Peyer's patch (tissue), 4 donors: ENCODE measurements at regions not wholly inside any gene's neighbourhood (a gene's known extent, or its start where the extent isn't known, plus 50 kb on each side); places are given as distances from the start of the nearest gene placed in this dataset.
"Not testable (repeated sequence)": the region's sequence is repeated elsewhere in the genome, so short reads cannot be mapped to it uniquely, and the experiment has no call there.

Source experiments
- DNase-seq, 3 donors: peaks; one replicate each; pipeline ENCODE4 v3.0.0-alpha.2; 2017 to 2019
- H3K27ac ChIP-seq, 4 donors: fragments of 200-600 bp; sonication (generic); one replicate each; pipeline ENCODE4 v1.5.1; 2016 to 2019
- H3K27me3 ChIP-seq, 2 donors: fragments of 200-600 bp; sonication (generic); one replicate each; pipeline ENCODE4 v1.5.1; 2019
- H3K36me3 ChIP-seq, 3 donors: fragments of 200-600 bp; sonication (generic); one replicate each; pipeline ENCODE4 v1.5.1; 2016 to 2019
- H3K4me1 ChIP-seq, 4 donors: fragments of 200-600 bp; sonication (generic); one replicate each; pipeline ENCODE4 v1.5.1; 2016 to 2019
- H3K4me3 ChIP-seq, 4 donors: fragments of 200-600 bp; sonication (generic); 1 replicate in 3 of 4; 2 replicates in 1 of 4; pipeline ENCODE4 v1.5.1; 2016 to 2019; ENCODE audit warnings: mild to moderate bottlenecking in 1 of 4
- H3K9me3 ChIP-seq, 4 donors: fragments of 200-600 bp; sonication (generic); one replicate each; pipeline ENCODE4 v1.5.1; 2016 to 2019; ENCODE audit warnings: mild to moderate bottlenecking in 1 of 4

DNA sequence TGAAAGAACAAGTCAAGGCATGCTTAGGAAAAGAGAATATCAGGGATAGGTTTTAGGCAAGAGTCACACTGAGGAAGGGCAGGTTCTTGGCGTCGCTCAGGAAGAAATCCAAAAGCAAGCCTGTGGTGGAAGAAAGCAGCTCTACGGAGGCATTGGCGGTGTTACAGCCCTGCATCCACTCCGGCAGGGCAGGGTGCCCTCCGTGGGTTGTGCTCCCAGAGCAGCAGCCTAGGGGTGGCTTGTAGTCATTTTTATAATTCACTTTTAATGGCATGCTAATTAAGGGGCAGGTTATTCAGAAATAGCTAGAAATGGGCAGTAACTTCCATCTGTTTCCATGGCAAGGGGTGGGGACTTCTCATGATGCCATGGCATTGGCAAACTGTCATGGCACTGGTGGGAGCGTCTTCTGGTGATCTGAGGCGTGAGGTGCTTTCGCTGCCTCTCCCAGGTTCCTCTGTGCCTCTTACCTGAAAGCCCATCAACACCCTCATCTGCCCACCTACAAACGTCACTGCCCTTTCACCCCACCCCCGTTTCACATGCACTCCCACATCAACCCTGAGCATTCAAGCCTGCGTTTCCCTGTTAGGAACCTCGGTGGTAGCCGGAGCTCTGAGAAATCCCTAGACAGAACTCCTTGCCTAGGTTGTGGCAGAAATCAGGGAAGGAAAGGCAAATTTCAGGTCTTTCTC lies 1763.8 kb upstream of the TPTE start:
- not testable (repeated sequence) for H3K36me3 ChIP-seq, H3K4me3 ChIP-seq, H3K27ac ChIP-seq, H3K27me3 ChIP-seq, H3K4me1 ChIP-seq, DNase-seq
- H3K9me3 ChIP-seq: peaks cover 0 to 31% (median 0%) of the 10 kb centered on the region in 4 donors

DNA sequence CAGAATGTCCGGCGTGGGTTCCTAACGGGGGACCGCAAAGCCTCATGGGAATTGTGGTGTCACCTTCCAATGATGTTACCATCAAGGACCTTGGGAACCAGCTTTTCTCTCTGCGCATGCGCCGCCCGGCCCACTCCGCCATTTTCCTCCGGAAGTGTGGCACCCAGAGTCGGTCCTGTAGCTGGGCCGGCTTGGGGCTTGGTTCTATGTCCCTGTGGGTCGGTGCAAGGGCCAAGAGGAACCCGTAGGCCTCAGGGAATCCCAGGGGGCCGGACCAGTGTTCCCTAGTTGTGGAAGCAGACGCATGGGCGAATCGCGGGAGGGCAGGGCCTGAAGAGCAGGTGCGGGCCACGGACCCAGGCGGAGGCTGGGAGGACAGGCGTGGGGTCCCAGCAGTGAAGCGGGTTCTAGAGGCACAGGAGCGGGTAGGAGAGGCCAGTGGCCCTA lies 1762.4 kb upstream of the TPTE start:
- DNase-seq: peak in 1 of 3 donors; percentile 52
- H3K9me3 ChIP-seq: peaks cover 0 to 31% (median 1%) of the 10 kb centered on the region in 4 donors
- H3K36me3 ChIP-seq, H3K27ac ChIP-seq, H3K4me3 ChIP-seq, H3K27me3 ChIP-seq, H3K4me1 ChIP-seq: not testable (repeated sequence)

DNA sequence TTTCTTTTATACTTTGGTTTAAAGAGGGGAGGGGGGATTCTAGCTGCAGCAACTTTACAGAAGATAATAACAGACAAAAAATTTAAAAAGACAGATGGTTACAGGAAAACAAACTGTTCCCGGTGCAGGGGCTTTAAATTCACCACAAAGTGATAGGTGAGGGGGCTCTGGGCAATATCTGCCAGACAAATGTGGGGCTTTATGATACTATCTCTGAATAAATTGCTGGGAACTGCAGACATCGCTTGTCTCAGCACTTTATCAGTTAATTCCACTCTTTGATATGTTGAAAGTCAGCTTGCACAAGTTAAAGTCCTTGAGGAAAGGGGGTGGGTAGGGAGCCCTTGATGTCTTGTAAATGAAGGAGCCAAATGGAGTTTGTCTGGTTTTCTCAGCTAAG lies 1759.1 kb upstream of the TPTE start:
- peaks cover 0 to 34% (median 1%) of the 10 kb centered on the region in 4 donors for H3K9me3 ChIP-seq
- not testable (repeated sequence) for H3K27me3 ChIP-seq, H3K36me3 ChIP-seq, DNase-seq, H3K27ac ChIP-seq, H3K4me1 ChIP-seq, H3K4me3 ChIP-seq

DNA sequence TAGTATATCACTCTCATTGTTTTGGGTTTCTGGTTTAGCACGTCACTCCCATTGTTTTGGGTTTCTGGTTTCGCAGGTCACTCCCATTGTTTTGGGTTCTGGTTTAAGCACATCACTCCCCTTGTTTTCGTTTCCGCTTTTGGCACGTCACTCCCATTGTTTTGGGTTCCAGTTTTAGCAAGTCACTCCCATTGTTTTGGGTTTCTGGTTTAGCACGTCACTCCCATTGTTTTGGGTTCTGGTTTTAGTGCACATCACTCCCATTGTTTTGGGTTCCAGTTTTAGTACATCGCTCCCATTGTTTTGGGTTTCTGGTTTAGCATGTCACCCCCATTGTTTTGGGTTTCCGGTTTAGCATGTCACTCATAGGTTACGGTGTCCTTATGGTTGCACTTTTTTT lies 1757.0 kb upstream of the TPTE start:
- not testable (repeated sequence) for H3K36me3 ChIP-seq, H3K4me1 ChIP-seq, H3K27ac ChIP-seq, H3K4me3 ChIP-seq, DNase-seq, H3K27me3 ChIP-seq
- peaks cover 0 to 17% (median 1%) of the 10 kb centered on the region in 4 donors for H3K9me3 ChIP-seq

DNA sequence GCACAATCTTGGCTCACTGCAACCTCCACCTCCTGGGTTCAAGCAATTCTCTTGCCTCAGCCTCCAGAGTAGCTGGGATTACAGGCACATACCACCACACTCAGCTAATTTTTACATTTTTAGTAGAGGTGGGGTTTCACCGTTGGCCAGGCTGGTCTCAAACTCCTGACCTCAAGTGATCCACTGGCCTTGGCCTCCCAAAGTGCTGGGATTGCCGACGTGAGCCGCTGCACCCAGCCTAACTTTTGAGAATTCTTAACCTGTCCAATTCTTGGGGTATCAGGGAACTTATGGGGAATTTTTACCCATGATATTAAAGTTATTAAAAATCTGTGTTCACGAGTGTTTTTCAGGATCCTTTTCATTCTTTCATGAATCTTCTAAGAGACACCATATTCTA lies 1755.2 kb upstream of the TPTE start:
- not testable (repeated sequence) for H3K27me3 ChIP-seq, DNase-seq, H3K4me3 ChIP-seq, H3K4me1 ChIP-seq, H3K27ac ChIP-seq, H3K36me3 ChIP-seq
- H3K9me3 ChIP-seq: peaks cover 0 to 15% (median 1%) of the 10 kb centered on the region in 4 donors

DNA sequence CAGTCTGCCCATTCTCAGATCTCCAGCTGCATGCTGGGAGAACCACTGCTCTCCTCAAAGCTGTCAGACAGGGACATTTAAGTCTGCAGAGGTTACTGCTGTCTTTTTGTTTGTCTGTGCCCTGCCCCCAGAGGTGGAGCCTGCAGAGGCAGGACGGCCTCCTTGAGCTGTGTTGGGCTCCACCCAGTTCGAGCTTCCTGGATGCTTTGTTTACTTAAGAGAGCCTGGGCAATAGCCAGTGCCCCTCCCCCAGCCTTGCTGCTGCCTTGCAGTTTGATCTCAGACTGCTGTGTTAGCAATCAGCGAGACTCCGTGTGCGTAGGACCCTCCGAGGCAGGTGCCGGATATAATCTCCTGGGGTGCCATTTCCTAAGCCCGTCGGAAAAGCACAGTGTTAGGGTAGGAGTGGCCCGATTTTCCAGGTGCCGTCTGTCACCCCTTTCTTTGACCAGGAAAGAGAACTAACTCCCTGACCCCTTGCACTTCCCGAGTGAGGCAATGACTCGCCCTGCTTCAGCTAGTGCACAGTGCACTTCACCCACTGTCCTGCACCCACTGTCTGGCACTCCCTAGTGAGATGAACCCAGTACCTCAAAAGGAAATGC lies 1748.4 kb upstream of the TPTE start:
- H3K4me3 ChIP-seq, H3K4me1 ChIP-seq, H3K27ac ChIP-seq, H3K36me3 ChIP-seq, DNase-seq, H3K27me3 ChIP-seq: not testable (repeated sequence)
- H3K9me3 ChIP-seq: peaks cover 0 to 15% (median 0%) of the 10 kb centered on the region in 4 donors

DNA sequence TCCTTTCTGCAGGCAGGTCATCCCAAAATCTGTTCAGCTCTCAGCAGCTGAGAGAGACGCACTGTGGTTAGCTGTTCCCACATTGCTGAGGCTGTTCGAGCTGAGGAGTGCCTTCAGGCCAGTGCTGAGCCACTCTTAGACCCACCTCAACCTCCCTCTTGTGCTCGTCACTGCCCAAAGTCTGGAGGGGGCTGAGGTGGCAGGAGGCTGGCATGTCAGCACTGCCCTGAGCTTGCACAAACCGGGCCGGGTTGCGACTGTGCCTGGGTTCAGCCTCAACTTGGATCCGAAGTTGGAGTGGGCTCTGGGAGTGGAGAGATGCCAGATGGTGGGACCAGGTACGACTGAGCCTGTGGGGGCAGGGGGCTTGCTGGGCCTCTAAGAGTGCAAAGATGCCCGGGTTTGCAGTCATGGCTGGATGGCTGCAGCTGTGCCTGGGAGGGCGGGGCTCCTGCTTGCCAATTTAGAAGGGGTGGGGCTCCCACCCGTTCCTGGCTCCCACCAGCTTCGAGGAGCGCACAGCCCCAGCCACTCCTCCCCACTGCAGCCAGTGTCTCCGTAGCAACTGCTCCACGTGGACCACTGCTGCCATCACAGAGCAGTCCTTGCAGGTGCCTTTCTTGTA lies 1745.7 kb upstream of the TPTE start:
- H3K9me3 ChIP-seq: peaks cover 0 to 20% (median 0%) of the 10 kb centered on the region in 4 donors
- not testable (repeated sequence) for H3K4me3 ChIP-seq

DNA sequence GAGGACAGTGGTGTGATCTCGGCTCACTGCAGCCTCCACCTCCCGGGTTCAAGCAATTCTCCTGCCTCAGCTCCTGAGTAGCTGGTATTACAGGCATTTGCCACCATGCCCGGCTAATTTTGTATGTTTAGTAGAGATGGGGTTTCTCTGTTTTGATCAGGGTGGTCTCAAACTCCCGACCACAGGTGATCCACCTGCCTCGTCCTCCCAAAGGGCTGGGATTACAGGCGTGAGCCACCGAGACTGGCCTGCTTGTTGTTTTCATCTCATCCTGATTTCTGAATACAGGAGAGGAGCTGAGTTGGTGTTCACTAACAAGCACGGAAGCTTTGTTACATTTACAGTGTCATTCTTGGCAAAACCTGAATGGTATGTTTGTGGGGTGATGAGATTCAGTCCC lies 1744.1 kb upstream of the TPTE start:
- peaks cover 0 to 20% (median 0%) of the 10 kb centered on the region in 4 donors for H3K9me3 ChIP-seq
- not testable (repeated sequence) for H3K4me3 ChIP-seq, H3K4me1 ChIP-seq, DNase-seq, H3K27me3 ChIP-seq, H3K27ac ChIP-seq, H3K36me3 ChIP-seq

More for the DNA sequence above, 1745.7 kb upstream of the TPTE start:
- H3K27me3 ChIP-seq, H3K27ac ChIP-seq, H3K4me1 ChIP-seq, H3K36me3 ChIP-seq, DNase-seq: not testable (repeated sequence)

DNA sequence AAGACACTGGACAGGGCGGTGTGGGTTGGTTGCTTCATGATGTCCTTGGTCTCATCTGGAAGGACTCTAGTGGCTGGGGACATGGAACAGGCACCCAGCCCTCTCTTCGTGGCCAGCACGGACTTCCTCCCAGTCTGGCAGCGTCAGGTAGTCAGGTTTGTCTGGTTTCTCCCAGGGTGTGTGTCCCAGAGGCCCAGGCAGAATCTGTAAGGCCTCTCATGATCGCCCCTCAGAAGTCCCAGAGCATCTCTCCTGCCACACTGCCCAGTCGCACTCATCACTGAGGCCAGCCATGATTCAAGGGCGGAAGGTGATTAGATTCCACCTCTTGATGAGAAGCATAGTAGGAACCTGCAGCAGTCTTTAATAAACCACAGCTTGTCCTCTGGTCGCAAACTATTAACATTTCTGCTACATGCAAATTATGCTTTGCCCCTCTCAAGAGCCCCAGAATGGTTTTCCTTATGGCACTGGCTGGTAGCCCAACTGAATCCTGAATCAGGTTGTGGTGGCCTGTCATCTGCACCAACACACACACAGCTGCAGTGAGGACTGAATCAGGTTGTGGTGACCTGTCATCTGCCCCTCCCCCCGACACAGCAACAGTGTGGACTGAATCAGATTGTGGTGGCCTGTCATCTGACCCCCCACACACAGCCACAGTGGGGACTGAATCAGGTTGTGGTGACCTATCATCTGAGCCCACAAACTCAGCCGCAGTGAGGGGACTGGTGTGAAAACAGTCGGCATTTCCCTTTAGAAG lies 1742.9 kb upstream of the TPTE start:
- H3K9me3 ChIP-seq: peaks cover 0 to 20% (median 0%) of the 10 kb centered on the region in 4 donors
- H3K4me3 ChIP-seq, DNase-seq, H3K36me3 ChIP-seq, H3K27me3 ChIP-seq, H3K4me1 ChIP-seq, H3K27ac ChIP-seq: not testable (repeated sequence)

DNA sequence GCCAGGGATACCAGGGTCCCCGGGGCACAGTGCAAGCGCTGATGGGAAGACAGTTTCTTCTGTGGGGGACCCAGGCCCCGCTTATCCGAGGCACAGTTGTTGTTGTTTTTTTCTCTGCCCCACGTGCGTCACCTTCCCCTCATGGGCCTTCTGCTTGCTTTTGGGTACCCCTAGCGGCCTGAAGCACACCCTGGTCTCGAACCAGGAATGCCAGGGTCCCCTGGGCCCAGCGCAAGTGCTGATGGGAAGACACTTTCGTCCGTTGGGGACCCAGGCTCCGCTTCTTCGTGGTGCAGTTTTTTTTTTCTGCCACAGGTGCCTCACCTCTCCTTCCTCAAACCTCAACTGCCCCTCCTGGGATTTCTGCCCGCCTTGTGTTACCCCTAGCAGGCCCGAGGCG lies 1708.5 kb upstream of the TPTE start:
- H3K4me1 ChIP-seq, H3K4me3 ChIP-seq, H3K27me3 ChIP-seq, H3K27ac ChIP-seq, DNase-seq, H3K9me3 ChIP-seq, H3K36me3 ChIP-seq: not testable (repeated sequence)

DNA sequence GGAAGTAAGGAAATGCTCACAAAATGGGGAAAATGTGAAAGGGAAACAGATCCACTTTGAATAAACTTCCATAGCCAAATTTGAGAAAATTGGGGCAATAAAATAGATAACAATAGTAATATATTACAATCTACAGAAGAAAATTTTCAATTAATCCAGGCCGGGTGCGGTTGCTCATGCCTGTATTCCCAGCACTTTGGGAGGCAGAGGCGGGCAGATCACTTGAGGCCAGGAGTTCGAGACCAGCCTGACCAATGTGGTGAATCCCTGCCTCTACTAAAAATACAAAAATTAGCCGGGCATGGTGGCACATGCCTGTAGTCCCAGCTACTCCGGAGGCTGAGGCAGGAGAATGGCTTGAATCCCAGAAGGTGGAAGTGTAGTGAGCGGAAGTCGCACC lies 1687.1 kb upstream of the TPTE start:
- H3K36me3 ChIP-seq, H3K4me3 ChIP-seq, H3K27ac ChIP-seq, H3K27me3 ChIP-seq, H3K9me3 ChIP-seq, H3K4me1 ChIP-seq: not testable (repeated sequence)
- peak in 1 of 3 donors; percentile 30 for DNase-seq
